ENCODE measurements at regions not wholly inside any gene's neighbourhood (a gene's known extent, or its start where the extent isn't known, plus 50 kb on each side); places are given as distances from the start of the nearest gene placed in this dataset.

GRCh38 chr6:165229216-165229615, 80.2 kb downstream of the C6orf118 start:
- H3K27ac ChIP-seq (ENCODE audit: low read depth in 1 of 2, low read length in 2 of 2) = no peak overlapping the region
- peaks cover 5% of the 10 kb centered on the region for H3K9me3 Mint-ChIP-seq
- no peaks in the 10 kb centered on the region for H3K4me1 ChIP-seq (ENCODE audit: insufficient read depth, low read length)
- H3K27me3 ChIP-seq (ENCODE audit: control insufficient read depth in 1 of 2, insufficient read depth in 2 of 2, low read length in 2 of 2) = no peaks in the 10 kb centered on the region
- ATAC-seq (ENCODE audit: poor library complexity) (no peak), DNase-seq (no peak)
- H3K27ac Mint-ChIP-seq = no peak overlapping the region
- H3K4me3 ChIP-seq (ENCODE audit: low read length) = no peak overlapping the region
- no peaks in the 10 kb centered on the region for H3K27me3 Mint-ChIP-seq
- peaks cover 0 to 17% of the 10 kb centered on the region in 2 experiments for H3K9me3 ChIP-seq (ENCODE audit: control insufficient read depth in 1 of 2, insufficient read depth in 1 of 2, low read length in 2 of 2)
- ChIA-PET POLR2A (no interaction called here), CTCF (no interaction called here)
- no peak for TF ChIP-seq CTCF (IDR thresholded peaks at IDR 0.05)
- H3K36me3 ChIP-seq (ENCODE audit: insufficient read depth, low read length) = no peaks in the 10 kb centered on the region
- no peaks in the 10 kb centered on the region for H3K36me3 Mint-ChIP-seq (ENCODE audit: low read depth)
- intact Hi-C loops (cut with DNase I, micrococcal nuclease) = no loop called here
- no peaks in the 10 kb centered on the region for H3K4me1 Mint-ChIP-seq (ENCODE audit: low read depth)
- H3K4me3 Mint-ChIP-seq = no peak overlapping the region

GRCh38 chr6:165227644-165228329, 81.6 kb downstream of the C6orf118 start:
- no peak for DNase-seq
- Mint-ChIP-seq H3K4me1 (ENCODE audit: low read depth) (no peaks in the 10 kb centered on the region), H3K27ac (no peak overlapping the region), H3K27me3 (no peaks in the 10 kb centered on the region), H3K4me3 (no peak overlapping the region), H3K9me3 (peaks cover 5% of the 10 kb centered on the region), H3K36me3 (ENCODE audit: low read depth) (no peaks in the 10 kb centered on the region)
- no peak overlapping the region for H3K4me3 ChIP-seq (ENCODE audit: low read length)
- ChIA-PET CTCF (no interaction called here), POLR2A (no interaction called here)
- peaks cover 0 to 5% of the 10 kb centered on the region in 2 experiments for H3K9me3 ChIP-seq (ENCODE audit: control insufficient read depth in 1 of 2, insufficient read depth in 1 of 2, low read length in 2 of 2)
- intact Hi-C loops (cut with DNase I, micrococcal nuclease) = no loop called here
- no peak overlapping the region for H3K27ac ChIP-seq (ENCODE audit: low read depth in 1 of 2, low read length in 2 of 2)
- no peak for TF ChIP-seq CTCF (IDR thresholded peaks at IDR 0.05)
- H3K36me3 ChIP-seq (ENCODE audit: insufficient read depth, low read length) = no peaks in the 10 kb centered on the region
- H3K4me1 ChIP-seq (ENCODE audit: insufficient read depth, low read length) = no peaks in the 10 kb centered on the region
- no peaks in the 10 kb centered on the region for H3K27me3 ChIP-seq (ENCODE audit: control insufficient read depth in 1 of 2, insufficient read depth in 2 of 2, low read length in 2 of 2)
- no peak for ATAC-seq (ENCODE audit: poor library complexity)

- CTCF ChIA-PET = no interaction called here
- H3K27me3 Mint-ChIP-seq = no peaks in the 10 kb centered on the region
- Histone ChIP-seq H3K27me3 (ENCODE audit: control insufficient read depth in 1 of 2, insufficient read depth in 2 of 2, low read length in 2 of 2) (no peaks in the 10 kb centered on the region), H3K27ac (ENCODE audit: low read depth in 1 of 2, low read length in 2 of 2) (no peak overlapping the region), H3K4me3 (ENCODE audit: low read length) (no peak overlapping the region), H3K9me3 (ENCODE audit: control insufficient read depth in 1 of 2, insufficient read depth in 1 of 2, low read length in 2 of 2) (no peaks in the 10 kb centered on the region), H3K36me3 (ENCODE audit: insufficient read depth, low read length) (no peaks in the 10 kb centered on the region), H3K4me1 (ENCODE audit: insufficient read depth, low read length) (no peaks in the 10 kb centered on the region)
- ATAC-seq (ENCODE audit: poor library complexity) (no peak), DNase-seq (no peak)
- no peak overlapping the region for H3K4me3 Mint-ChIP-seq
- intact Hi-C loops (cut with DNase I, micrococcal nuclease) = no loop called here
- TF ChIP-seq CTCF (IDR thresholded peaks at IDR 0.05) = no peak
- no peaks in the 10 kb centered on the region for H3K4me1 Mint-ChIP-seq (ENCODE audit: low read depth)
- POLR2A ChIA-PET = no interaction called here
- H3K27ac Mint-ChIP-seq = no peak overlapping the region
- peaks cover 5% of the 10 kb centered on the region for H3K9me3 Mint-ChIP-seq
- H3K36me3 Mint-ChIP-seq (ENCODE audit: low read depth) = no peaks in the 10 kb centered on the region
Measured at GRCh38 chr6:165223736-165224135, 85.7 kb downstream of the C6orf118 start.

Data from CD4-positive, alpha-beta T cell (primary cell).